Stomach (tissue), 8 donors: ENCODE measurements at regions not wholly inside any gene's neighbourhood (a gene's known extent, or its start where the extent isn't known, plus 50 kb on each side); places are given as distances from the start of the nearest gene placed in this dataset.

ENCODE experiments used
- DNase-seq, 2 donors: peaks; one replicate each; pipeline versions ENCODE4 v3.0.0 to v3.0.0-alpha.2; 2013 to 2019
- H3K27ac ChIP-seq, 5 donors: fragments of 200-600 bp in 4 of 5; sonication (generic) in 4 of 5; one replicate each; pipeline ENCODE4 v1.5.1; 2013 to 2019; ENCODE audit warnings: mild to moderate bottlenecking in 1 of 5, moderate library complexity in 1 of 5
- H3K27me3 ChIP-seq, 3 donors: fragments of 200-600 bp; sonication (generic); one replicate each; pipeline ENCODE4 v1.5.1; 2017 to 2019; ENCODE audit warnings: mixed run types in 1 of 3
- H3K36me3 ChIP-seq, 4 donors: fragments of 200-600 bp; sonication (generic); 1 replicate in 3 of 4; 2 replicates in 1 of 4; pipeline ENCODE4 v1.5.1; 2016 to 2019
- H3K4me1 ChIP-seq, 4 donors: fragments of 200-600 bp; sonication (generic); one replicate each; pipeline ENCODE4 v1.5.1; 2016 to 2019
- H3K4me3 ChIP-seq, 4 donors: fragments of 200-600 bp; sonication (generic) in 3 of 4; one replicate each; pipeline ENCODE4 v1.5.1; 2016 to 2019; ENCODE audit warnings: mild to moderate bottlenecking in 1 of 4
- H3K9me3 ChIP-seq, 4 donors: fragments of 200-600 bp; sonication (generic); one replicate each; pipeline ENCODE4 v1.5.1; 2016 to 2019
- CTCF ChIP-seq, 7 experiments: fragments of 450-650 bp in 4 of 7; fragments of 200-600 bp in 3 of 7; sonication (generic) in 3 of 7; IDR thresholded peaks; one replicate each; pipeline ENCODE4 v1.5.1; 2016 to 2019; ENCODE audit warnings: antibody characterized with exemption in 7 of 7, control low read depth in 2 of 7, mild to moderate bottlenecking in 1 of 7
- EP300 ChIP-seq: sonication (generic); formaldehyde crosslinking; IDR thresholded peaks from one replicate; pipeline ENCODE4 v1.6.1; 2017; ENCODE audit warnings: antibody characterized with exemption
- POLR2A ChIP-seq, 4 donors: fragments of 450-650 bp; IDR thresholded peaks; one replicate each; pipeline ENCODE4 v1.6.1; 2016; ENCODE audit warnings: antibody characterized with exemption in 4 of 4, control low read depth in 2 of 4, mild to moderate bottlenecking in 1 of 4, moderate library complexity in 1 of 4
- POLR2AphosphoS5 ChIP-seq, 3 donors: sonication (generic); formaldehyde crosslinking; IDR thresholded peaks; one replicate each; pipeline ENCODE4 v1.6.1; 2016; ENCODE audit warnings: antibody characterized with exemption in 3 of 3
- WGBS, 5 donors: extraction: QIAGEN DNeasy Blood & Tissue Kit in 3 of 5; methylation state at CpG; one replicate each; pipeline versions ENCODE4 v1.1.5 to v1.1.7; 2013 to 2018; 5-methylcytosine and 5-hydroxymethylcytosine counted together
- intact Hi-C: fragments of 100-400 bp; cut with DNase I; formaldehyde crosslinking; loops from one replicate; pipeline ENCODE4 v1.15.1; 2023; ENCODE audit warnings: low total_unique reads
- donor health status: healthy with polysubstance abuse.
- donor health status: Bipolar disorder and iron deficiency.
- donor health status: healthy.

GRCh38 chr2:34178482-34178881 lies 579.4 kb upstream of the FAM98A start:
- Histone ChIP-seq H3K36me3 (no peaks in the 10 kb centered on the region), H3K4me3 (no peak overlapping the region), H3K27me3 (no peaks in the 10 kb centered on the region), H3K4me1 (no peaks in the 10 kb centered on the region), H3K27ac (no peak overlapping the region), H3K9me3 (no peaks in the 10 kb centered on the region)
- DNase-seq: no peak
- TF ChIP-seq POLR2AphosphoS5 (IDR thresholded peaks at IDR 0.05) (no peak), CTCF (IDR thresholded peaks at IDR 0.05) (no peak), POLR2A (IDR thresholded peaks at IDR 0.05) (no peak), EP300 (no peak)
- intact Hi-C loops: no loop called here

GRCh38 chr2:34176693-34177092 lies 577.6 kb upstream of the FAM98A start:
- Histone ChIP-seq H3K4me3 (no peak overlapping the region), H3K9me3 (no peaks in the 10 kb centered on the region), H3K27ac (no peak overlapping the region), H3K4me1 (no peaks in the 10 kb centered on the region), H3K27me3 (no peaks in the 10 kb centered on the region), H3K36me3 (no peaks in the 10 kb centered on the region)
- intact Hi-C loops: no loop called here
- DNase-seq: no peak
- TF ChIP-seq POLR2A (IDR thresholded peaks at IDR 0.05) (no peak), POLR2AphosphoS5 (IDR thresholded peaks at IDR 0.05) (no peak), EP300 (no peak), CTCF (IDR thresholded peaks at IDR 0.05) (no peak)

- H3K4me1 ChIP-seq: no peaks in the 10 kb centered on the region
- DNase-seq: peak in 1 of 2 donors; percentile 6
- H3K9me3 ChIP-seq: no peaks in the 10 kb centered on the region
- 47 to 63% (median 59%) methylated on average over 2 of the region's 2 CpGs for WGBS, 5 donors
- no peak overlapping the region for H3K4me3 ChIP-seq
- H3K36me3 ChIP-seq: no peaks in the 10 kb centered on the region
- H3K27ac ChIP-seq: no peak overlapping the region
- intact Hi-C loops: no loop called here
- TF ChIP-seq POLR2A (IDR thresholded peaks at IDR 0.05): no peak
- no peak for TF ChIP-seq CTCF (IDR thresholded peaks at IDR 0.05)
- TF ChIP-seq POLR2AphosphoS5 (IDR thresholded peaks at IDR 0.05): no peak
- TF ChIP-seq EP300: no peak
- H3K27me3 ChIP-seq: no peaks in the 10 kb centered on the region
These were observed 575.4 kb upstream of the FAM98A start for GRCh38 chr2:34174506-34174905.

GRCh38 chr2:34162231-34162630 lies 563.1 kb upstream of the FAM98A start:
- intact Hi-C loops: no loop called here
- TF ChIP-seq POLR2A (IDR thresholded peaks at IDR 0.05): no peak
- no peak for TF ChIP-seq POLR2AphosphoS5 (IDR thresholded peaks at IDR 0.05)
- no peak for TF ChIP-seq CTCF (IDR thresholded peaks at IDR 0.05)
- no peak for TF ChIP-seq EP300
- WGBS, 5 donors: 84 to 94% (median 88%) methylated on average over 4 of the region's 4 CpGs

More at GRCh38 chr2:34162231-34162630, 563.1 kb upstream of the FAM98A start:
- Histone ChIP-seq H3K36me3 (no peaks in the 10 kb centered on the region), H3K4me1 (no peaks in the 10 kb centered on the region), H3K27ac (no peak overlapping the region), H3K4me3 (no peak overlapping the region), H3K27me3 (no peaks in the 10 kb centered on the region), H3K9me3 (no peaks in the 10 kb centered on the region)
- DNase-seq: no peak
